Erythroblast (primary cell): ENCODE measurements at regions not wholly inside any gene's neighbourhood (a gene's known extent, or its start where the extent isn't known, plus 50 kb on each side); places are given as distances from the start of the nearest gene placed in this dataset.

Experiments
- GATA1 ChIP-seq: IDR thresholded peaks from 2 replicates; pipeline ENCODE4 v1.6.1; 2011; ENCODE audit warnings: low read depth, mild to moderate bottlenecking, control low read depth, low read length, moderate library complexity
- POLR2A ChIP-seq: IDR thresholded peaks from 2 replicates; pipeline ENCODE4 v1.6.1; 2011; ENCODE audit warnings: mild to moderate bottlenecking, low read length

DNA sequence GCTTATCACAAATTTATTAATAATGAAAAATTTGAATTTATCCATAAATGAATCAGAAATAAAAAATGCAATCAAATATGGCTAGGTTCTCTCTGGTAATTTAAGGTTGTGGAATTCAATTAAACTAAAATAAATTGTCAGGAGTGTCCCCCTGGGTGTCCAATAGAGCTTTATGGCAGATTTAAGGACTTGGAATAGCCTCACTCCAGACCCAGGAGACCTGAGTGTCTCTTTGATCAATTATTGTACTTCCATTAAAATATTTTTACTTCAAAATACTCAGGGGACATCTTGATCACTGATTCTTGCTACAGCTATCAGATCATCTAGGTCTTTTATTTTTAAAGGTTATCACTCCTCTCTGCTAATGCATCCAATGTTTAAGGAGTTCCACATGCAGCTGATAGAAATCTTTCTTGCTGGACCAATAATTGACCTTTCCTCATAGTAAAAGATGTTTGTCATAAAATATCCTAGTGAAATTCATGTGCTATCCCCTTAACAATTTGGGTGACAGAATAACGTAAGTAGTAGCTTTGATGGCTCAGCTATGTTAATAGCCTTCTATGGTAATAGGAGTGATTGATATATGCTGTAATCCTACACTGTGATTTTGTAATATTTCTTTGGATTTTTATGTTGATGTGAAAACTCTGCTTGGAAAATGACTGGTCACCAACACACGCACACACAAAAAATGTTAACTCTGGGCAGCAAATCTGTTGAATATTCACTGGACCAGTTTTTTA is 395.3 kb downstream of the NYAP2 start:
- TF ChIP-seq POLR2A (no peak), GATA1 (no peak)
